ENCODE measurements at regions not wholly inside any gene's neighbourhood (a gene's known extent, or its start where the extent isn't known, plus 50 kb on each side); places are given as distances from the start of the nearest gene placed in this dataset.
A peak's percentile ranks its signal among the peaks of the same experiment; 100 is the strongest.

GRCh38 chr2:41926614-41927580, 120.9 kb upstream of the PKDCC start:
- DNase-seq (ENCODE audit: low read depth), result peak; percentile 43

- no peak for DNase-seq (ENCODE audit: low read depth)
These were observed 120.1 kb upstream of the PKDCC start for GRCh38 chr2:41927581-41928264.

- DNase-seq (ENCODE audit: low read depth), result peak; percentile 78
These were observed 119.3 kb upstream of the PKDCC start for GRCh38 chr2:41928526-41928925.

- no peak for DNase-seq (ENCODE audit: low read depth)
These were observed 116.8 kb upstream of the PKDCC start for GRCh38 chr2:41930807-41931566.

GRCh38 chr2:41932241-41933045, 115.4 kb upstream of the PKDCC start:
- peak; percentile 97 for DNase-seq (ENCODE audit: low read depth)

GRCh38 chr2:41933046-41933420, 114.8 kb upstream of the PKDCC start:
- DNase-seq (ENCODE audit: low read depth), result peak; percentile 72

- DNase-seq (ENCODE audit: low read depth), result peak; percentile 80
These were observed 114.1 kb upstream of the PKDCC start for GRCh38 chr2:41933585-41934320.

GRCh38 chr2:41934329-41934958, 113.4 kb upstream of the PKDCC start:
- DNase-seq (ENCODE audit: low read depth), result peak; percentile 49

- no peak for DNase-seq (ENCODE audit: low read depth)
These were observed 112.8 kb upstream of the PKDCC start for GRCh38 chr2:41935002-41935401.

GRCh38 chr2:41935825-41936224, 112.0 kb upstream of the PKDCC start:
- DNase-seq (ENCODE audit: low read depth), result no peak

GRCh38 chr2:41936771-41937463, 110.9 kb upstream of the PKDCC start:
- no peak for DNase-seq (ENCODE audit: low read depth)

- peak; percentile 63 for DNase-seq (ENCODE audit: low read depth)
These were observed 110.3 kb upstream of the PKDCC start for GRCh38 chr2:41937464-41937906.

- DNase-seq (ENCODE audit: low read depth), result no peak
These were observed 109.7 kb upstream of the PKDCC start for GRCh38 chr2:41937921-41938708.

- DNase-seq (ENCODE audit: low read depth), result no peak
These were observed 107.6 kb upstream of the PKDCC start for GRCh38 chr2:41940060-41940744.

GRCh38 chr2:41940745-41941063, 107.1 kb upstream of the PKDCC start:
- DNase-seq (ENCODE audit: low read depth), result no peak

- peak; percentile 95 for DNase-seq (ENCODE audit: low read depth)
These were observed 106.0 kb upstream of the PKDCC start for GRCh38 chr2:41941831-41942230.

GRCh38 chr2:41942278-41942677, 105.5 kb upstream of the PKDCC start:
- DNase-seq (ENCODE audit: low read depth), result no peak

- DNase-seq (ENCODE audit: low read depth), result no peak
These were observed 104.7 kb upstream of the PKDCC start for GRCh38 chr2:41943159-41943558.
